ENCODE measurements at regions not wholly inside any gene's neighbourhood (a gene's known extent, or its start where the extent isn't known, plus 50 kb on each side); places are given as distances from the start of the nearest gene placed in this dataset.

DNA sequence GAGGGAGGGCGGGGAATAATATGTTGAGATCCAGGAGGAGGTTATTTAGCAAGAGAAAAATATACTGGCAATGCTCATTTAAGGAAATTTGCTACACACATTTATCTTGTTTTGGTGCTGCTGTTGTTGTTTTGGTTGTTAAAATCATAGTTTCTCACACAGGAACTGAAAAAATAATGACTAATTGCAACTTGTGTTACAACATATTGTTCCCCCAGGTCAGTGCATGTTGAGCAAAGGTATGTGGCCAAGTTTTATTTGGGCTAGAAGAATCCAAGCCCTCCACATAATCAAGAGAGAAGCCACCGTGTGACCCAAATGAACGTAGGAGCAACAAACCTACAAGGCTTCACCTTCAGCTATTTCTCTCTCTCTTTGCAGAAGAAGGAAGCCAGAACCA, 220.3 kb upstream of the DAPK1 start:
- Histone ChIP-seq H3K9me2 (ENCODE audit: insufficient read depth, low read length) (no peaks in the 10 kb centered on the region), H3K4me1 (ENCODE audit: insufficient read depth, low read length, poor library complexity, severe bottlenecking) (no peaks in the 10 kb centered on the region), H3K36me3 (ENCODE audit: insufficient read depth, low read length) (no peaks in the 10 kb centered on the region), H3K4me3 (ENCODE audit: low read depth, low read length, poor library complexity, severe bottlenecking) (no peak overlapping the region), H3K9me3 (ENCODE audit: low read length) (no peaks in the 10 kb centered on the region), H4K20me1 (ENCODE audit: insufficient read depth, low read length) (no peaks in the 10 kb centered on the region), H3K79me2 (ENCODE audit: insufficient read depth, low read depth, low read length) (no peaks in the 10 kb centered on the region), H3K4me2 (ENCODE audit: low read length) (no peak overlapping the region), H2AFZ (ENCODE audit: low read length) (no peak overlapping the region), H3K27ac (ENCODE audit: low read depth, low read length, poor library complexity, severe bottlenecking) (no peak overlapping the region)
- DNase-seq (ENCODE audit: low spot score): no peak
- intact Hi-C loops (cut with micrococcal nuclease; ENCODE audit: unreplicated experiment): no loop called here
- TF ChIP-seq, protein P1, sequence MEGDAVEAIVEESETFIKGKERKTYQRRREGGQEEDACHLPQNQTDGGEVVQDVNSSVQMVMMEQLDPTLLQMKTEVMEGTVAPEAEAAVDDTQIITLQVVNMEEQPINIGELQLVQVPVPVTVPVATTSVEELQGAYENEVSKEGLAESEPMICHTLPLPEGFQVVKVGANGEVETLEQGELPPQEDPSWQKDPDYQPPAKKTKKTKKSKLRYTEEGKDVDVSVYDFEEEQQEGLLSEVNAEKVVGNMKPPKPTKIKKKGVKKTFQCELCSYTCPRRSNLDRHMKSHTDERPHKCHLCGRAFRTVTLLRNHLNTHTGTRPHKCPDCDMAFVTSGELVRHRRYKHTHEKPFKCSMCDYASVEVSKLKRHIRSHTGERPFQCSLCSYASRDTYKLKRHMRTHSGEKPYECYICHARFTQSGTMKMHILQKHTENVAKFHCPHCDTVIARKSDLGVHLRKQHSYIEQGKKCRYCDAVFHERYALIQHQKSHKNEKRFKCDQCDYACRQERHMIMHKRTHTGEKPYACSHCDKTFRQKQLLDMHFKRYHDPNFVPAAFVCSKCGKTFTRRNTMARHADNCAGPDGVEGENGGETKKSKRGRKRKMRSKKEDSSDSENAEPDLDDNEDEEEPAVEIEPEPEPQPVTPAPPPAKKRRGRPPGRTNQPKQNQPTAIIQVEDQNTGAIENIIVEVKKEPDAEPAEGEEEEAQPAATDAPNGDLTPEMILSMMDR (conservative IDR thresholded peaks at IDR 0.05; ENCODE audit: low read length): no peak
- TF ChIP-seq EZH2phosphoT487 (IDR thresholded peaks at IDR 0.05; ENCODE audit: borderline replicate concordance, low read depth, low read length): no peak
- no TSS peak for BruUV-seq (replicated peaks)
- ChIA-PET POLR2A (no interaction called here), CTCF (ENCODE audit: unreplicated experiment) (no interaction called here)

DNA sequence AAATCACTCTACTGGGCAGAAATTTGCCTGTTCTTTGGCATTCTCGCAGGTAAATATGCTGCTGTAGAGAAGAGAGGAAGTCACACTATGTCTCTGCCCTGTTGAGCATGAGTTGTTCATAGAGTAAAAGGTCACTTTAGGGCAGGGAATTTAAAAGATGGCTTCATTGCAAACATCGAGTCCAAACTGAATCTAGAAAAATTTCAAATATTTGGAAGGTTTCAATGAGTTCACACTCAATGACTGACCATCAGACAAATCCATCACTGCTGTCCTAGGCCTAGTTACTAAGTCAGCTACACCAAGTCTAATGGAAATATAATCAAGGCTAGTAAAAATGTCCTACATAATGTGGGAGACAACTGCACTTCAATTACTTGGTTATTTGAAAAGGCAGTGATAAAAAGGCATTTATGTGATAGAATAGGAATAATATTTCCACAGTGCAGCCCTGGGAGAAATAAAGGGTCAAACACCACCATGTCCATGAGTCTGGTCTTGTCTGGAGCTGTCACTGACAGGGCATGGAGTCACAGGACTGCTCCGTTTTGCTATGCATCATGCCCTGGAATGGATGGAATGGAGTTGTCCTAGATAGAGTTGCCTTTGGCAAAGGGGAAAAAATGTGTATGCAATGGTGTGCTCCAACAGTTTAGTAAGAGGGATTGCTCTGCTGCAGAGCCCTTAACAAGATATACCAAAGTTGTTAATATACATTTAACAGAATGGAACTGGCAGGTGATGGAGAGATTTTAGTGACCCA, 218.5 kb upstream of the DAPK1 start:
- POLR2A ChIA-PET: no interaction called here
- Histone ChIP-seq H4K20me1 (ENCODE audit: insufficient read depth, low read length) (no peaks in the 10 kb centered on the region), H3K9me2 (ENCODE audit: insufficient read depth, low read length) (no peaks in the 10 kb centered on the region), H3K36me3 (ENCODE audit: insufficient read depth, low read length) (no peaks in the 10 kb centered on the region), H3K4me2 (ENCODE audit: low read length) (no peak overlapping the region), H3K27ac (ENCODE audit: low read depth, low read length, poor library complexity, severe bottlenecking) (no peak overlapping the region), H3K4me1 (ENCODE audit: insufficient read depth, low read length, poor library complexity, severe bottlenecking) (no peaks in the 10 kb centered on the region), H3K79me2 (ENCODE audit: insufficient read depth, low read depth, low read length) (no peaks in the 10 kb centered on the region), H3K9me3 (ENCODE audit: low read length) (no peaks in the 10 kb centered on the region), H2AFZ (ENCODE audit: low read length) (no peak overlapping the region), H3K4me3 (ENCODE audit: low read depth, low read length, poor library complexity, severe bottlenecking) (no peak overlapping the region)
- CTCF ChIA-PET (ENCODE audit: unreplicated experiment): no interaction called here
- intact Hi-C loops (cut with micrococcal nuclease; ENCODE audit: unreplicated experiment): no loop called here
- BruUV-seq (replicated peaks): no TSS peak
- DNase-seq (ENCODE audit: low spot score): no peak
- TF ChIP-seq, protein P1 (conservative IDR thresholded peaks at IDR 0.05; ENCODE audit: low read length): no peak
- TF ChIP-seq EZH2phosphoT487 (IDR thresholded peaks at IDR 0.05; ENCODE audit: borderline replicate concordance, low read depth, low read length): no peak

DNA sequence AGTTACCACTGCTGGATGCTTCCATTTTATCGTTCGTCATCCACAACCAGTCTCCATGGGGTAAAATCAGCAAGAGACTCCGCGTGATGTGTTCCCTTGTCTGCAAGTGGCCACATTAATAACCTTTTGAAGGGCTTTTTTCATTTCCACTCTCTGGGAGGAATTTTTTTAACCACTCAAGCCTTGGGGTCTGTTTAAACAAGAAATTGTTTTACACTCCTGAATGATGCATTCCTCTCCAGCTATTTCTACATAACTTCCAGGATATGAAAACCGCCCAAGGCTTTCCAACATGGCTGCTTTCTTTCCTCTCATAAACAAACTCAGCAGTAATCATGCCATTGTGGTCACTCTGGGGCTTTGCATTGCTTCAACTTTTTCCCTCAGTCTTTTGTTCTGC, 217.2 kb upstream of the DAPK1 start:
- no peak for TF ChIP-seq EZH2phosphoT487 (IDR thresholded peaks at IDR 0.05; ENCODE audit: borderline replicate concordance, low read depth, low read length)
- TF ChIP-seq, protein P1 (conservative IDR thresholded peaks at IDR 0.05; ENCODE audit: low read length): no peak
- H3K4me2 ChIP-seq (ENCODE audit: low read length): no peak overlapping the region
- no peak for DNase-seq (ENCODE audit: low spot score)
- no TSS peak for BruUV-seq (replicated peaks)
- no peaks in the 10 kb centered on the region for H4K20me1 ChIP-seq (ENCODE audit: insufficient read depth, low read length)
- no peaks in the 10 kb centered on the region for H3K9me3 ChIP-seq (ENCODE audit: low read length)
- intact Hi-C loops (cut with micrococcal nuclease; ENCODE audit: unreplicated experiment): no loop called here
- CTCF ChIA-PET (ENCODE audit: unreplicated experiment): no interaction called here
- no peaks in the 10 kb centered on the region for H3K4me1 ChIP-seq (ENCODE audit: insufficient read depth, low read length, poor library complexity, severe bottlenecking)
- no peak overlapping the region for H3K4me3 ChIP-seq (ENCODE audit: low read depth, low read length, poor library complexity, severe bottlenecking)
- H3K27ac ChIP-seq (ENCODE audit: low read depth, low read length, poor library complexity, severe bottlenecking): no peak overlapping the region
- POLR2A ChIA-PET: no interaction called here
- H2AFZ ChIP-seq (ENCODE audit: low read length): no peak overlapping the region
- no peaks in the 10 kb centered on the region for H3K9me2 ChIP-seq (ENCODE audit: insufficient read depth, low read length)
- no peaks in the 10 kb centered on the region for H3K79me2 ChIP-seq (ENCODE audit: insufficient read depth, low read depth, low read length)
- no peaks in the 10 kb centered on the region for H3K36me3 ChIP-seq (ENCODE audit: insufficient read depth, low read length)

Data from OCI-LY7 (cell line).